BLaER1 treated with 17β-estradiol and CSF1 and Interleukin-3, amounts not matched to agents 10 nM and 100 nM (cell line): ENCODE measurements at regions not wholly inside any gene's neighbourhood (a gene's known extent, or its start where the extent isn't known, plus 50 kb on each side); places are given as distances from the start of the nearest gene placed in this dataset.

Experiments used
- H3K27ac ChIP-seq, 11 experiments: shearing (Covaris generic); formaldehyde crosslinking; 2 replicates each; pipeline ENCODE4 v1.8.1; 2022
- H3K27me3 ChIP-seq, 11 experiments: shearing (Covaris generic); formaldehyde crosslinking; 2 replicates each; pipeline ENCODE4 v1.8.1; 2022
- H3K36me3 ChIP-seq, 11 experiments: shearing (Covaris generic); formaldehyde crosslinking; 2 replicates each; pipeline ENCODE4 v1.8.1; 2022
- H3K4me1 ChIP-seq, 10 experiments: shearing (Covaris generic); formaldehyde crosslinking; 2 replicates each; pipeline ENCODE4 v1.8.1; 2022
- H3K4me2 ChIP-seq, 11 experiments: shearing (Covaris generic); formaldehyde crosslinking; 2 replicates each; pipeline ENCODE4 v1.8.1; 2022
- H3K4me3 ChIP-seq, 10 experiments: shearing (Covaris generic); formaldehyde crosslinking; 2 replicates each; pipeline ENCODE4 v1.8.1; 2022
- H3K9ac ChIP-seq, 11 experiments: shearing (Covaris generic); formaldehyde crosslinking; 2 replicates each; pipeline ENCODE4 v1.8.1; 2022
- H3K9me3 ChIP-seq, 11 experiments: shearing (Covaris generic); formaldehyde crosslinking; replicated peaks in 1 of 11; 2 replicates each; pipeline ENCODE4 v1.8.1; 2022
- H4K20me1 ChIP-seq, 11 experiments: shearing (Covaris generic); formaldehyde crosslinking; 2 replicates each; pipeline ENCODE4 v1.8.1; 2022
- Cebpa-rat ChIP-seq, 11 experiments: shearing (Covaris generic); IDR thresholded peaks; 2 replicates each; pipeline ENCODE4 v1.8.1; 2022

DNA sequence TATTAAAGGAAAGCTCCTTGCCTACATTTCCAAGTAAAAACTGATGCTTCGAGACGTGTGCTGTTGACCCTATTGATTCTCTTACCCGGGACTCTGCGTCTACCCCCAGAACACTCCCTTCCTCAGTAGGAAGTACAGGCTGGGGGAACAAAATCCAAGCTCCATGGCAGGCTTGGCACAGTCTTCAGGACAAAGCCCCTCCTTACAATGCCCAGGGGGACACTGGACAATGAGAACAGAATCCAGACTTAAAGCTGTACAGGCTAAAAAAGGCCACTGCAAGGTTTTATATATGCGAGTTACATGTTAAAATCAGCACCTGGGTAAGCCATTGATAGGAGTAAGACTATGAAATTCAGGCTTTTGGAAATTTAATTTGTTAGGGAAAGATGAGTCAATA is 250.6 kb upstream of the DAPK1 start:
- TF ChIP-seq Cebpa-rat (IDR thresholded peaks at IDR 0.05) = no peak

GRCh38 chr9:87249029-87249428 is 248.6 kb upstream of the DAPK1 start:
- Histone ChIP-seq H3K36me3 (no peaks in the 10 kb centered on the region), H3K27ac (no peak overlapping the region), H3K27me3 (no peaks in the 10 kb centered on the region), H3K4me3 (no peak overlapping the region), H3K4me2 (no peak overlapping the region), H3K9me3 (no peaks in the 10 kb centered on the region), H4K20me1 (no peaks in the 10 kb centered on the region), H3K4me1 (peaks cover 0 to 13% (median 8%) of the 10 kb centered on the region in 10 experiments; a peak in 14 of 20 replicates), H3K9ac (no peak overlapping the region)
- no peak for TF ChIP-seq Cebpa-rat (IDR thresholded peaks at IDR 0.05)

More for the DNA sequence above, 250.6 kb upstream of the DAPK1 start:
- Histone ChIP-seq H3K9me3 (no peaks in the 10 kb centered on the region), H3K9ac (no peak overlapping the region), H3K4me3 (no peak overlapping the region), H3K27ac (no peak overlapping the region), H3K36me3 (no peaks in the 10 kb centered on the region), H3K4me1 (peaks cover 0 to 13% (median 8%) of the 10 kb centered on the region in 10 experiments; a peak in 14 of 20 replicates), H3K4me2 (no peak overlapping the region), H4K20me1 (no peaks in the 10 kb centered on the region), H3K27me3 (no peaks in the 10 kb centered on the region)

- no peaks in the 10 kb centered on the region for H3K9me3 ChIP-seq
- no peaks in the 10 kb centered on the region for H3K36me3 ChIP-seq
- no peak overlapping the region for H3K4me3 ChIP-seq
- no peak overlapping the region for H3K9ac ChIP-seq
- no peaks in the 10 kb centered on the region for H4K20me1 ChIP-seq
- H3K4me1 ChIP-seq = peaks cover 0 to 11% (median 6%) of the 10 kb centered on the region in 10 experiments; a peak in 14 of 20 replicates
- no peaks in the 10 kb centered on the region for H3K27me3 ChIP-seq
- H3K27ac ChIP-seq = no peak overlapping the region
- no peak for TF ChIP-seq Cebpa-rat (IDR thresholded peaks at IDR 0.05)
- no peak overlapping the region for H3K4me2 ChIP-seq
Observed at GRCh38 chr9:87250205-87250604, 247.5 kb upstream of the DAPK1 start.

GRCh38 chr9:87255431-87256155 is 242.1 kb upstream of the DAPK1 start:
- H3K4me2 ChIP-seq = peak overlapping the region in 1 of 11 experiments; percentile 6; a peak in 2 of 22 replicates
- no peak for TF ChIP-seq Cebpa-rat (IDR thresholded peaks at IDR 0.05)
- peaks cover 0 to 13% (median 0%) of the 10 kb centered on the region in 10 experiments; a peak in 3 of 20 replicates for H3K4me1 ChIP-seq
- no peaks in the 10 kb centered on the region for H3K36me3 ChIP-seq
- H4K20me1 ChIP-seq = no peaks in the 10 kb centered on the region
- H3K27ac ChIP-seq = no peak overlapping the region
- H3K27me3 ChIP-seq = 0 out of 22 replicates have a peak, but pooled peaks cover 0 to 12% (median 0%) of the 10 kb centered on the region in 11 experiments
- H3K9me3 ChIP-seq = no peaks in the 10 kb centered on the region
- no peak overlapping the region for H3K9ac ChIP-seq
- no peak overlapping the region for H3K4me3 ChIP-seq

GRCh38 chr9:87256973-87257372 is 240.7 kb upstream of the DAPK1 start:
- Histone ChIP-seq H3K4me2 (no peak overlapping the region), H3K27me3 (peaks cover 0 to 12% (median 0%) of the 10 kb centered on the region in 11 experiments; a peak in 1 of 22 replicates), H3K9me3 (peaks cover 0 to 6% (median 0%) of the 10 kb centered on the region in 11 experiments; a peak in 2 of 22 replicates), H3K36me3 (no peaks in the 10 kb centered on the region), H3K4me3 (no peak overlapping the region), H4K20me1 (no peaks in the 10 kb centered on the region), H3K9ac (no peak overlapping the region), H3K27ac (no peak overlapping the region), H3K4me1 (peaks cover 0 to 13% (median 0%) of the 10 kb centered on the region in 10 experiments; a peak in 3 of 20 replicates)
- no peak for TF ChIP-seq Cebpa-rat (IDR thresholded peaks at IDR 0.05)

DNA sequence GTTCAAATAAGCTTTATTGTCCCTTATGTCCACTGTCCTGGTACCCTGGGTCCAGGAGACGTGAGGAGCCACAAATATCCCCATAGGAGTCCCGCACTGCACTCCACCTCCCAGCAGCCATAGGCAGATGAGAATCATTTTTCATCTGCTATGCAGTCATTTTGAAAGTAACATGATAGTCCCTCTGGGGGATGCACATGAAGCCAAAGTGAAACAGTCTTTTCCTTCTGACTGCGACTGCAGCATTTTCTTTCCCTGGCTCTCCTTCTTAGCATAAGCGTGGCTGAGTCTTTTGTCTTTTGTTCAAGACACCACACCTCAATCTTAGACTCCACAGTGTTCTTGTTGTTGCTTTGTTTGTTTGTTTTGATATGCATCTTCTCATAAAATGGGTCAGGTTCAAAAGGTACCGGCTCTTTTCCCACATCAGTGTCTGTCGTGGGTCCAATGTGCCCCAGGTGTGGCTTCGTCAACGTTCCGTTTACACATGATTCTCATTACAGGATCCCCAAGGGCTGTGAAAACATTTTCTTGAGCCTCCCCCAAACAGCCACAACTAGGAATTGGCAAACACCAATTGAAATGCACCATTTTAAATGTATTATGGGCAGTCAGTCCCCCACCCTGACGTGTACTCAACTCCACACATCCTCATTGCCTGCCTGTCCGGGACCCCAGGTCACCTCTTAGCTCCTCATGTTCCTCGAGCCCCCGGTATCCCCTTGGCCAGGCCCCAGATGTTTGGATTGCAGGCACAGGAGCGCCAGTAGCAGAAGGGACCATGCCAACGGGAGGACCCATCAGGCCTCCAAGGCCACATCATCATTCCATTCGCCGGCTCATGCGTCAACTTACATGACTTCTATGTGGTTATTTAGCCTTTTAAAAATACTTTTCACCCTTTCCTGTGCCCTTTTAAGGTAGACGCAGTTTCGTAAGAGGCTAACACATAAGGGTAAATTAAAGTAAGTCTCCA is 237.8 kb upstream of the DAPK1 start:
- peaks cover 0 to 6% (median 0%) of the 10 kb centered on the region in 11 experiments; a peak in 3 of 22 replicates for H3K9me3 ChIP-seq
- H3K4me2 ChIP-seq = peak overlapping the region in 2 of 11 experiments; percentile 2 to 10; a peak in 2 of 22 replicates
- H4K20me1 ChIP-seq = no peaks in the 10 kb centered on the region
- H3K27me3 ChIP-seq = peaks cover 0 to 12% (median 0%) of the 10 kb centered on the region in 11 experiments; a peak in 1 of 22 replicates
- H3K4me3 ChIP-seq = no peak overlapping the region
- no peak for TF ChIP-seq Cebpa-rat (IDR thresholded peaks at IDR 0.05)
- no peak overlapping the region for H3K9ac ChIP-seq
- no peak overlapping the region for H3K27ac ChIP-seq
- no peaks in the 10 kb centered on the region for H3K36me3 ChIP-seq
- peaks cover 0 to 13% (median 0%) of the 10 kb centered on the region in 10 experiments; a peak in 3 of 20 replicates for H3K4me1 ChIP-seq

GRCh38 chr9:87263291-87263690 is 234.4 kb upstream of the DAPK1 start:
- Histone ChIP-seq H3K4me3 (no peak overlapping the region), H4K20me1 (no peaks in the 10 kb centered on the region; a peak in 1 of 22 replicates), H3K27ac (no peak overlapping the region), H3K36me3 (no peaks in the 10 kb centered on the region), H3K27me3 (peaks cover 0 to 38% (median 0%) of the 10 kb centered on the region in 11 experiments; a peak in 7 of 22 replicates), H3K4me1 (peaks cover 0 to 7% (median 0%) of the 10 kb centered on the region in 10 experiments; a peak in 1 of 20 replicates), H3K9me3 (peaks cover 0 to 17% (median 0%) of the 10 kb centered on the region in 11 experiments; a peak in 3 of 22 replicates), H3K9ac (no peak overlapping the region), H3K4me2 (no peak overlapping the region)
- TF ChIP-seq Cebpa-rat (IDR thresholded peaks at IDR 0.05) = no peak

DNA sequence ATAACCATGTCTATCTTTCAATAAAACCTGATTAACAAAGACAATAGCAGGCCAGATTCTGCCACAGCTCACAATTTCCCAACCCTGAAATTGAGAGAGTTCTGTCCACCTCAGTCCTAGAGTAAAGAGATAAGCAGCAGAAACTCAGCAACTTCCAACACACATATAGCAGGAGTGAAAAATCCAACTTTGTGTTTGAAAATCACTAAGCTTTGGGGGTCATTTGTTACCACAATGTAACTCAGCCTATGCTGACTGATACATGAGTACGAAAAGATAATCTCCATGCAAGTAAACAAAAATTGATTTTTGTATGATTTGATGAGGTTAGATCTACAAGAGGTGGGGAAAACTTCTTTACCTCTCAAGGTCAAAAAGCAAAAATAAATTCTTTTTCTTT is 231.0 kb upstream of the DAPK1 start:
- H3K4me3 ChIP-seq = no peak overlapping the region
- H3K9me3 ChIP-seq = peaks cover 0 to 13% (median 0%) of the 10 kb centered on the region in 11 experiments; a peak in 3 of 22 replicates
- TF ChIP-seq Cebpa-rat (IDR thresholded peaks at IDR 0.05) = no peak
- H3K27ac ChIP-seq = no peak overlapping the region
- no peak overlapping the region for H3K9ac ChIP-seq
- H3K4me2 ChIP-seq = no peak overlapping the region
- peaks cover 7 to 14% (median 9%) of the 10 kb centered on the region in 10 experiments; a peak in 18 of 20 replicates for H3K4me1 ChIP-seq
- H3K27me3 ChIP-seq = peaks cover 0 to 62% (median 10%) of the 10 kb centered on the region in 11 experiments; a peak in 13 of 22 replicates
- H3K36me3 ChIP-seq = no peaks in the 10 kb centered on the region
- H4K20me1 ChIP-seq = no peaks in the 10 kb centered on the region; a peak in 2 of 22 replicates
